DOHH2 (cell line): ENCODE measurements at regions not wholly inside any gene's neighbourhood (a gene's known extent, or its start where the extent isn't known, plus 50 kb on each side); places are given as distances from the start of the nearest gene placed in this dataset.

Experiments
- EZH2phosphoT487 ChIP-seq: fragments of 200-600 bp; sonication (generic); IDR thresholded peaks from 2 replicates; pipeline ENCODE4 v1.6.1; 2017; ENCODE audit warnings: borderline replicate concordance, mild to moderate bottlenecking, antibody characterized with exemption, low read length, moderate library complexity, mixed read lengths
- TF ChIP-seq, protein P1 (sequence below): fragments of 200-600 bp; sonication (generic); IDR thresholded peaks from one replicate; pipeline ENCODE4 v1.5.1; 2014; ENCODE audit warnings: antibody characterized with exemption, mild to moderate bottlenecking, low read depth, low read length; ENCODE audit not compliant: poor library complexity, severe bottlenecking

DNA sequence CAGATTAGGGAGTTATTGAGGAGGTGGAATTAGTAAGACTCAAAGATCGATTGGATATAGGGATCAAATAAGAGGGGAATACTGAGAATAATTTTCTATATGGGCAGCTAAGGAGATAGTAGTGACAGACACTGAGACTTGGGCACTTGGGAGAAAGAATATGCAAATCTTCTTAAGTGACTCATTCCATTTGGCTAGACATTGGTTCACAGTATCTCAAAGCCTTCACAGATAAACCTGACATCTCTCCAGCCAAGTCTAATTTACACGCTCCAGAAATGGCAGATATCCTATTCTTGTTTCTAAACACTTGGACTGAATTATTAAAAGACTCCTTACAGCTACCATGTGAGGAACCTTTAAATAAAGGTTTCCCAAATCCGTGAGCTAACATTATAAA lies 104.6 kb upstream of the ADAMTS9 start:
- TF ChIP-seq, protein P1, sequence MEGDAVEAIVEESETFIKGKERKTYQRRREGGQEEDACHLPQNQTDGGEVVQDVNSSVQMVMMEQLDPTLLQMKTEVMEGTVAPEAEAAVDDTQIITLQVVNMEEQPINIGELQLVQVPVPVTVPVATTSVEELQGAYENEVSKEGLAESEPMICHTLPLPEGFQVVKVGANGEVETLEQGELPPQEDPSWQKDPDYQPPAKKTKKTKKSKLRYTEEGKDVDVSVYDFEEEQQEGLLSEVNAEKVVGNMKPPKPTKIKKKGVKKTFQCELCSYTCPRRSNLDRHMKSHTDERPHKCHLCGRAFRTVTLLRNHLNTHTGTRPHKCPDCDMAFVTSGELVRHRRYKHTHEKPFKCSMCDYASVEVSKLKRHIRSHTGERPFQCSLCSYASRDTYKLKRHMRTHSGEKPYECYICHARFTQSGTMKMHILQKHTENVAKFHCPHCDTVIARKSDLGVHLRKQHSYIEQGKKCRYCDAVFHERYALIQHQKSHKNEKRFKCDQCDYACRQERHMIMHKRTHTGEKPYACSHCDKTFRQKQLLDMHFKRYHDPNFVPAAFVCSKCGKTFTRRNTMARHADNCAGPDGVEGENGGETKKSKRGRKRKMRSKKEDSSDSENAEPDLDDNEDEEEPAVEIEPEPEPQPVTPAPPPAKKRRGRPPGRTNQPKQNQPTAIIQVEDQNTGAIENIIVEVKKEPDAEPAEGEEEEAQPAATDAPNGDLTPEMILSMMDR = no peak
- TF ChIP-seq EZH2phosphoT487 = no peak
